ENCODE measurements at regions not wholly inside any gene's neighbourhood (a gene's known extent, or its start where the extent isn't known, plus 50 kb on each side); places are given as distances from the start of the nearest gene placed in this dataset.

- TF ChIP-seq CTCF (IDR thresholded peaks at IDR 0.05) (no peak), POLR2AphosphoS5 (IDR thresholded peaks at IDR 0.05) (no peak)
Observed at GRCh38 chr13:18232994-18233782, 948.4 kb downstream of the TUBA3C start.

Data from gastroesophageal sphincter (tissue), 3 donors.